Right lung (tissue), 2 donors: ENCODE measurements at regions not wholly inside any gene's neighbourhood (a gene's known extent, or its start where the extent isn't known, plus 50 kb on each side); places are given as distances from the start of the nearest gene placed in this dataset.
"Not testable (repeated sequence)": the region's sequence is repeated elsewhere in the genome, so short reads cannot be mapped to it uniquely, and the experiment has no call there.

Experiments used
- DNase-seq, 2 donors: peaks; one replicate each; pipeline ENCODE4 v3.0.0-alpha.2; 2013

DNA sequence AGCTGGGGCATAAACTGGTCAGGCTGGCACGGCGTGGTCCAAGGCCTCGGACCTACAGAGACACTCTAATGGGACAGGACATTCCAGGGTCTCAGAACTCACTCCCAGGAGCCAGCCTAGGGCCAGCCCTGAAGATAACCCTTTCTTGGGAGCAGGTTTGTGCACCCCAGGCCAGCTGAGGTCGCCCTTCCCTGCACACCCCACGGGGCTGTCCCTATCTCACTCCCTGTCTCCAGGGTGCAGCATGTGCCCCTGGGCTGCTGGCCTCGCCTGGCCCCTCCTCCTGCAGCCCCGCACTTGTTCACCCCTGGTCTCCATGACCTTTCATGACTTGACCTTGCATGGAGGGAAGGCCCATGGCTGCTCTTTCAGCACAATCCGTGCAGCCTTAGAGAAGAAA lies 1321.8 kb downstream of the BRD1 start:
- no peak for DNase-seq

DNA sequence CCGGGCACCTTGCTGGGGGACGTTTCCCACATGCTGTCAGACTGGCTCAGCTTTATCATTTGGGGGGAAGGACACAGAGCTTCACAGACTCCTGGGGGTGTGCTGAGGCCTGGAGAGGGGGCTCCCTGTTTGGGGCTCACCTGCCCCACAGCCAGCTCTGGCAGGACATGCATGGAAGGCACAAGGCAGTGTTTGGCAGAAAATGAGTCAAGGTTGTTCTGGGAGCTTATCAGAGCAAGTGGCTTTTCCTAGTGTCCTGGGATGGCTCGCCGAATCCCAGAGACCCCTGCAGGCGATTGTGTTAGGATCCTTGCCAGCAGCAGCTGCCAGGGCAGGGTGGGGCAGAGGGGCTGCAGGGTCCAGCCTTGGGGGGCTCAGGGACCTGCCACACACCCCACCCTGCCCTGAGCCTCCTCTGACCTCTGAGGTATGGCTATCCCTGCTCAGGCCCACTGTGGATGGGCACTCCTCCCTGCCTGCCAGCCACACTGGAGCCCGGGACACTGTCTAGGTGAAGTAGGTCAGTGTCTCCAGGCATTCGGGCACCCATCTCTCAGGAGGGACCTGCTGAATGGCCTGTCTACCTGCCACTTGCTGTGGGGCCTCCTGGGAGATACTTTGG lies 1323.0 kb downstream of the BRD1 start:
- DNase-seq: no peak

DNA sequence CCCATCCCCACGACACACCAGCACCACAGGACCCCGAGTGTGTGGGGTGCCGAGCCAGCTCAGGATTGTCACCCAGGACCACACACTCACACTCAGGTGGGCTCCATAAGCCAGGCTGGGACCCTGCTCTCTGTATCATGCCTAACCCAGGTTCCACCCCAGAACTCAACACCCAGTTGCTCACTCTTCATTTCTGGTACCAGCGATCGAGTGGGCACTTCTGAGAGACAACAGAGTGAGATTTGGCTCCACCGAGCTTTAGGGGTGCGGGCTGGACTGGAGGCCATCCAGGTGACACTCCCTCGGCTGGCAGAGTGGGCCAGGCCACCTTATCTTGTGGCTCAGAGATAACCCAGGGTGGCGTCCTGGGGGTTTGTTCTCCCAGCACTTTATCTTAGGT lies 1323.8 kb downstream of the BRD1 start:
- DNase-seq: no peak

DNA sequence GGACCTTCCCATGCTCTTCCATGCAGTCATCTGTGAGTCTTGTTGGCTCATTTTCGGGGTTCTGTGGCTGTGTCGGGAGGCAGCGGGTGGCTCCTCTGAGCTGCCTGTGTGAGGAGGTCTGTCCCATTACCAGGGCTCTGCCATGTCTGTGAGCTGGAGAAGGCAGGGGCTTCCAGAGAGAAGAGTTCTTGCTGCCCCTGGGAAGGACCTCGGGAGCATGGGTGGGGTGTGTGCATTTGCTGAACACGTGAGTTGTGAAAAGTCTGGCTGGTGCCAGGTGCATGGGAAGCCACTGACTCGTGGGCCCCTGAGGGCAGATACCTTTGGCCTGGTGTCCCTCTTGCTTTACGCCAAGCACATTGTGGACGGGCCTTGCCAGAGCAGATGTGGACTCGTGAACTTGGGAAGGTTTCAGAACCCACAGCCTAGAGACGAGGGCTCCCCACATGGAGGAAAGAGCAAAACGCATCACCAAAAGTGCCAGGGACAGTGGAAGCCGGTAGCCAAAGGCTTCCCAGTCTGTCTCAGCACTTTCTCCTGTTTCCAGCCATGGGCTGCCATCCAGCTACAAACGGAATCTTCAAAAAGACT lies 1324.5 kb downstream of the BRD1 start:
- DNase-seq: no peak

DNA sequence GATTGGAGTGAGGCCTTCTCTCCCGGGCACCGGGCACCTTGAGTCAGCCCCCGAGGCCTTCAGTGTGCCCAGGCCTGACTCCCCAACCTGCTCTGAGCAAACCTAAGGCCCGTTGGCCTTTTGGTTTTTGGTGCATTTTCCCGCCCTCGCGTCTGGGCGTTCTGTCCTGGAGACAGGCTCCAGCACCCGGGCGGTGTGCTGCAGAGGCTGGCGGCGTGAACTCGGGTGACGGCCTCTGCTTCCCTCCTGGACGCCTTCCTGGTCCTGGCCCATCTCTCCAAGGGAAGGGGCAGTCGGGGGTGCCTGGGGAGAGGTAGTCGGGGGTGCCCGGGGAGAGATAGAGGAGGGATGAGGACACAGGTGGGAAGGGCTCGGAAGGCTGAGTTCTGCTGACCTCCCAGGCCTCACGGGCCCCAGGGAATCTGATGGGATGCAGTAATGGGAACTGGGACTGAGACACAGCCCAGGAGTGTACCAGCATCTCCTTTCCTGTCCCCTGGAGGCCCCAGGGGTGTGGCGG lies 1326.4 kb downstream of the BRD1 start:
- DNase-seq: no peak

DNA sequence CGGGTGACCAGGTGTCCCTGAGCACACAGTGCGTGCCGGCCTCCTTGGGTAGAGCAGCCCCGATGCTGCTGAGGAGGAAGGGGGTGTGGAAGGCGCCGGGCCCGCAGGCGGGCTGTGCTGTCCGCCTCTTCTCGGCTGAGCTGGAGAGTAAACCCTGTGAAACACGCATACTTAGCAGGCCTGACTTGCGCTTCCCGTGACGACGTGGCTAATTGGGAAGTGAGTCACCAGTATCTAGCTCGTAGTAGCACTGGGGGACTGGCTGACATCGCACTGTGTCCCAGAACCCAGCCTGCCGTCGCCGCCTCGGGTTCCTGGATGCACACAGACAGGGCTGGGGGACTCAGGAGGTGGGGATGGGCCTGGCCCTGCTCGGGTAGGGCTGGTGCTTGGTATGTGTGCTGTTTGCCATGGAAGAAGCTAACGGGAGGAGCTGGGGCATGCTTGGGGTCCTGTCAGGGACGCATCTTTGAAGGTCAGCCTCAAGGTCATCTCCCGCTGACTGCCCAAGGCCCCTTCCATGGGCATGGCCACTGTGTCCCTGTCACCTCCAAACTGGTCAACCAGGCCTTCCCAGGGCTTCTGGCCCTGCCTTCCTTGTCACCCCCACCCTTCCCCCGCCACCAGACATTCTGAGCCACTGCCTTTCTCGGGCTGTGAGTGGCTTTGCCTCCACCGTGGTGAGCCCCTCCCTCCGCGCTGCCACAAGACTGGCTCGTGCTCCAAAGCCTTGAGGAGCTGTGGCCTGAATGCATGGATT lies 1327.0 kb downstream of the BRD1 start:
- DNase-seq: no peak

DNA sequence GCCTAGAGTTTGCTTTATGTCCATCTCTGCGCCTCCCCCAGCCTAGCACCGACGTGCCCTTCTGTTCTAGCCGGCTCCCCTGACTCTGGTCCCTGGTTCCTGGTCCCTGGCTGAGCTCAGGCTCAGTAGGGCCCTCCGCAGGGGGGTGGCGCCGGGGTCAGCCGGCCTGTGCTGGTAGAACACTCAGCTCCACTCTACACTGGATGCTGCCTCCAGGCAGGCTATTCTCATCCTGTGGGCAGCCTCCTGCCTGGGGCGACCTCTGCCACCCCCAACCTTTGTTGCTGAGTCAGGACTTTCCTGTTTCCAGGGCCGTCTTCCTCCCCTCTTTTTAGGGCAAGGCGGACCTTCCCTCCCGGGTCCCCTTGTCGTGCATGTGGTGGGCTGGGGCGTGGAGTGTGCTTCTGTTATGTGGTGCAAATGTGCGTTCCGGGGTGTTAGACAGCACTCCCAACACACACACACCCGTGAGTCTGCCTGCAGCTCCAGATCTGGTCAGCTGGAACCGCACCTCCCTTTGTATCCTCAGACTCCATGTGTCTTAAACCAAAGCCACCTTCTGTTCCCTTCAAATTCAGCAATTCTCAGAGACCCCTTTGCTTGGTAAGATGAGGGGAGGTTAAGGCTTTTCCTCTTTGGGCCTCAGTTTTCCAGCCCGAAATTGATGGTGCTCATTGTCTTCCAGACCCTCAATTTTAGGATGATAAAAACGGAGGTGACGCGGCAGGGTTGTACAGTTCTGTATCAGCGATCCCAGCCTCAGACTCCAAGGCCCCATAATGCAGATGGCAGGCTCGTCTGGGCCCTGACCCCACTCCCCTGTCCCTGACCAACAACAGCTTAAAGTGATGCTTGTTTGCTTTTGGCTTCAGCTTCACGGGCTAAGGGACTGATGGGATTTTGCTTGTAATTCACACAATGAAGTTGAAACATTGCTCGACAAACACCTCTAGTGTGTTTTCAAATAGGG lies 1327.9 kb downstream of the BRD1 start:
- DNase-seq: no peak

DNA sequence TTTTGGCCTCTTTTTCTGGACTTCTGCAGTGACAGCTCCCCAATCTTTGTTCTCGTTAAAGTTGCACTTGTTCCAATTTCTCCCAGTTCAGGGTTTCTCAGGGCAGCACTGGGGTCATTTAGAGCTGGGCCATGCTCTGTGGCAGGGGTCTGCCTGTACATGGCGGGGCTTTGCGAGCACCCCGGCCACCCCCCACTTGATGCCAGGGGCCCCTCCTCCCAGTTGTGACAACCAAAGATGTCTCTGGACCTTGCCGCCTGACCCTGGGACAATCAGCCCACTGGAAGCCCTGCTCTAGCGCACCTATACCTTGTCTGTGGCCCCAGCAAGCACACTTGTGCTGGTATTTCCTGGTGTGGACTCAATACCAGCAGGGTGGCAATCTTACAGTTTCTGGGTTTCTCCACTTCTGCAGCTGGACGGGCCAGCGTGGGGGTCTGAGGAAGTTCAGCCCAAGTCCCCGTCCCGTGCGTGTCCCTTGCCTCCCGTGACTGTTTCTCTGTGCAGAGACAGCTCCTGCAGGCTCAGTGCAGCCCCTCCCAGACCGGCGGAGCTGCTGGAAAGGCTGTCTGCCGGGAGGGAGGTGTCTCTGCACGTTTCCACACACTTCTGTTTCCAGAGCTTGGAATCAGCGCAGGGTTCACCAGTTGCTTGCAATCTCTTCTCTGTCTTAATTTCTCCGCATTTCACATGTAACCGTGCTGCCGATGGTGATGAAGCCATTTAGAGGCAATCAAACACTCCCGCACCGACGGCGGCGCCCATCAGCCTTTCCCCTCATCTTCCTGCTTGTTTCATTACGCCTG lies 1328.9 kb downstream of the BRD1 start:
- no peak for DNase-seq

DNA sequence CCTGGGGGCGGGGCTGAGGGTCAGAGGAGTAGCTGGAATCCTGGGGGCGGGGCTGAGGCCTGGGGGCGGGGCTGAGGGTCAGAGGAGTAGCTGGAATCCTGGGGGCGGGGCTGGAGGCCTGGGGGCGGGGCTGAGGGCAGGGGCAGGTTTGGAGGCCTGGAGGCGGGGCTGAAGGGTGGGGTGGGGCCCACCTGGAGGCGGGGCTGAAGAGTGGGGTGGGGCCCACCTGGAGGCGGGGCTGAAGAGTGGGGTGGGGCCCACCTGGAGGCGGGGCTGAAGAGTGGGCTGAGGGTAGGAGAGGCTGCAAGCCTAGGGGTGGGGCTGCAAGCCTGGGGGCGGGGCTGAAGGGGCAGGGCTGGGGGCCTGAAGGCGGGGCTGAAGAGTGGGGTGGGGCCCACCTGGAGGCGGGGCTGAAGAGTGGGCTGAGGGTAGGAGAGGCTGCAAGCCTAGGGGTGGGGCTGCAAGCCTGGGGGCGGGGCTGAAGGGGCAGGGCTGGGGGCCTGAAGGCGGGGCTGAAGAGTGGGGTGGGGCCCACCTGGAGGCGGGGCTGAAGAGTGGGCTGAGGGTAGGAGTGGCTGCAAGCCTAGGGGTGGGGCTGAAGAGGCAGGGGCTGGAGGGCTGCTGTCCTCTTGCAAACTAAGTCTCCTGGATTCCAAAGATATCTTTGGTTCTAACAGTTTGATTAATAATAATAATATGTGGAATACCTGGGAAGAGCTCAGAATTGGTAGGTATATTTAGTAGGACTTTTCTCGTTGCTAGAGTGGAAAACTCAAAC lies 1329.7 kb downstream of the BRD1 start:
- not testable (repeated sequence) for DNase-seq

DNA sequence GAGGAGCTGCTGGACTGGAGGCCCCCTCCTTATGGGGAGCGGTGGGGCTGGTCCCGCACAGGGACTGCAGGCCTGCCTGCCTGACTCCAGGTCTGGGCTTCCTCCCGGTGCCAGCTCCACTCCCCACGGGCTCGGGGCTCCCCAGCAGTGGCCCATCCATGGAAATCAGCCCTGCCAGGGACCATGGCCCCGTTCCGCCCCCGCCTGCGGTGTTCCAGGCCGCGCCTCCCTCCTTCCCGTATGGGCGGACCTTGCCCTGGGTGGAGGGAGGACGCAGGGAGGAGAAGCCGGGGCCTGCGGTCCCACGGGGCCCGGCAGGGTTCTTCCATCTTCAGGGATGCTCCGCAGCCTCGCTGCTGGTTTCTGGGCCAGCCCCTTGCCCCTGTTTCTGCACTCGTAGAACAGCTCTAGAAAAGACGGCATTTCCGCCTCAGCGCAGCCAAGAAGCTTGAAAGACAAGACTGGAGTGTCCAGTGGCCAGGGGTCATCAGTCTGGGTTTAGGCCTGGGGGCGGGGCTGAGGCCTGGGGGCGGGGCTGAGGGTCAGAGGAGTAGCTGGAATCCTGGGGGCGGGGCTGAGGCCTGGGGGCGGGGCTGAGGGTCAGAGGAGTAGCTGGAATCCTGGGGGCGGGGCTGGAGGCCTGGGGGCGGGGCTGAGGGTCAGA lies 1330.6 kb downstream of the BRD1 start:
- DNase-seq: no peak

DNA sequence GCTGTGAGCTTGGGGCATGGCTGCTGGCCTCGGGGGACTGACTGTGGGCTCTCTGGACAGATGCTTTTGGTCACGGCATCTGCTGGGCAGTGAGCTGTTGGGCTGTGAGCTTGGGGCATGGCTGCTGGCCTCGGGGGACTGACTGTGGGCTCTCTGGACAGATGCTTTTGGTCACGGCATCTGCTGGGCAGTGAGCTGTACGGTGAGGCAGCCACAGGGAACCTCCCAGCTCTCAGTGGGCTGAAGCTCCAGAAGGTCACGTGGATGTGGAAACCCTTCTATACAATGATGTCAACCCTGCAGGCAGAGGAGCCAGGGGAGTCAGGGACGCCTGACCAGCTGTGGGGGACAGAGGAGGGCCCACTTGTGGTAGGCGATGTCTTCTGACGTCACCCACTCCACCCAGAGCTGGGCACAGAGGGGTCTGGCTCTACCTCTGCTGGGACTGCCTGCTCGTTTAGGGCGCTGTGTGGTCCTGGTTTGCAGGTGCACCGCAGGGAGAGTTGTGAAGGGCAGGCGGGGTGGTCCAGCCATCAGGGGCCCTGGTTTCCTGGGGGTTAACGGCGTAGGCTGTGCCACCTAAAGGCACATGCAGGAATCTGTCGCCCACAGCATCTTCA lies 1331.3 kb downstream of the BRD1 start:
- no peak for DNase-seq

DNA sequence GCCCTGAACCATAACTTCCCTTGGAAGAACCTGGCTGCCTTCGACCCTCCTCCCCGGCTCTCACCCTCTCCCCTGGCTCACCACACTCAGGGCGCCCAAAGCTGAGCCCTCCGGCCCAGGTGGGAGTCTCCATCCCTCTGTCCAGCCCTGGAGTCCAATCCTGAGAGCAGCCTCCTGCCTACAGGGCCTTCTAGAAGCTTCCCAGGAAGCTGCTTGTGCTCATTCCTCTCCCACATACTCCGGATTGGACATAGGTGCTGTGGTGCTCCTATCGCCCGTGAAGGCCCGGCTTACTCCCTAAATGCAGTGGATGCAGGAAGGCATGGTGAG lies 1332.0 kb downstream of the BRD1 start:
- DNase-seq: no peak

DNA sequence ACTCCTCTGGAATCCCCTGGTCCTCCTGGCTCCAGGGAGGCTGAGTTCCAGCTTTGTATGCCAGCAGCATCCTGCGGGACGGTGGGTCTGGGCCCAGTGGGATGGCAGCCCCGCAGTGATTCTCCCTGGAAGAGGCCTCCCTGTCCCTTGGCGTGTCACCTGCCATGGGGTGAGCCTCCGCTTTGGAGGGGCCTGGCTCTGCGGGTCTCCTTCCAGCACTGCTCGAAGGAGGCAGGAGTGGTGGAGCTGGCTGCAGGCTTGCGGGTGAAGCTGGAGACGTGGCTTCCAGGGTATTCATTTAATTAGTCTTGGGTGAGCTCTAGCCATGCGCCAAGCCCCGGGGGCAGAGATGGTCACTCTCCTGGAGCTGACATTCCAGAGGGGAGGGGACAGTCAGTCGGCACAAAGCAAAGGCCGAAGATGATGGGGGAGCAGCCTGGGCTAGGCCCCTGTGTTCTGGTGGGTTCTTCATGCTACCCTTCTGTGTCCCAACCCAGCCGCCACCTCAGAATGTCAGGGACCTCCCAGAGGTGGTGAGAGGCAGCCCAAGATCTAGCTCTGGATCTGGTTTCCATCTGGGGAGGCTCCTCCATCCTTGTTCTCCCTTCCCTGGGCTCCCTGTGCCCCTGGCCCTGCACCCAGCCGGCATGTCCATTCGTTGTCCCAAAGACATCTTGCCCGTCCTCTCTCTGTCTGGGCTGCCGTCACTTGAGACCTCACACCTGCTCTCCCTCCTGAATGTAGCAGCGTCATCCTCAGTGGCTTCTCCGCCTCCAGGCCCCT lies 1332.5 kb downstream of the BRD1 start:
- DNase-seq: no peak

DNA sequence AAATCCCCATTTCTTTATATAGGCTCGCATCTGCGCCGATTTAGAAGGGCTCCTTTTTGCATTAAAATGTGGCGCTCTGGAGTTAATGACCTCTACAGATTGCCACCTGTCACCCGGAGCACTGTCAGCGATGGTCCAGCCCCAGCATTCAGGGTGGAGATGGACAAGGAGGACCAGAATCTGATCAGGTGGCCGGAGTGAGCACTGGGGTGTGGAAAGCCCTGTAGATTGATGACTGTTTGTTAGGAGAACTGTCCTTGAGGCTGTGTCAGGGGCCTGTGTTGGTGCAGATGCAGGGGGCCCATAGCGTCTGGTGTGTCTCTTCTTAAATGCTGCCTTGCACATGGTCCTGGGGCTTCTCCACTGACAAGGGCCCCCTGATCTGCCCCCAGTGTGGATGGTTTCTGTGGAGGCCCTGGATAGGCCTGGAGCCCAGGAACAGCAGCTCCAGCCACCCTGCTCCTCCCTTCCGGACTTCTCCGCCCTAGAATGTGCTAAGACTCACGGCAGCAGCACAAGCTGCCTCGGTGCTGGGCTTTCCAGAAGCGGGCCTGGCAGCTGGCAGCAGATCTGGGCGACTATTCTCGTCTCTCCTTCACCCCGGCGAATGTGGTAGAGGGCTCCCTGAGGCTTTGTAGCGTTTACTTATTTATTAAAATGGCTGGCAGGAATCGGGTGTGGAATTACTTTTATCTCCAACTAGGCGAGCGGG lies 1333.3 kb downstream of the BRD1 start:
- no peak for DNase-seq

DNA sequence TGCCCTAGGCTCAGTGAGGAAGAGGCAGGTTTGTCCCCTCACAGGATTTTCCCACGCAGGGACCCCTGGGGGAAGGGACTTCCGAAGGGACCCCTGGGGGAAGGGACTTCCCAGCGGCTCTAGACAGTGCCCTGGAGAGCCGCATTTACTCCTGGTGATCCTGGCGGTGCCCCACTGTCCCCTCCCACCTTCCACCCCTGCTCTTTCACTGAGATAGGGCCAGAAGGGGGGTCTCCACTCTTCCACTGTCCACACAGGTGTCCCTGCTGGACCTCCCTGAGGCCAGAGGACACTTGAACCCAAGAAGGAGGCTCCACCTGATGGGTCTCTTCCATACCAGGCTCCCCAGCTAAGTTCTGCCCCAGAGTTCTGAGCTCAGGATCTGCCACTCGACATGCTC lies 1333.9 kb downstream of the BRD1 start:
- no peak for DNase-seq

DNA sequence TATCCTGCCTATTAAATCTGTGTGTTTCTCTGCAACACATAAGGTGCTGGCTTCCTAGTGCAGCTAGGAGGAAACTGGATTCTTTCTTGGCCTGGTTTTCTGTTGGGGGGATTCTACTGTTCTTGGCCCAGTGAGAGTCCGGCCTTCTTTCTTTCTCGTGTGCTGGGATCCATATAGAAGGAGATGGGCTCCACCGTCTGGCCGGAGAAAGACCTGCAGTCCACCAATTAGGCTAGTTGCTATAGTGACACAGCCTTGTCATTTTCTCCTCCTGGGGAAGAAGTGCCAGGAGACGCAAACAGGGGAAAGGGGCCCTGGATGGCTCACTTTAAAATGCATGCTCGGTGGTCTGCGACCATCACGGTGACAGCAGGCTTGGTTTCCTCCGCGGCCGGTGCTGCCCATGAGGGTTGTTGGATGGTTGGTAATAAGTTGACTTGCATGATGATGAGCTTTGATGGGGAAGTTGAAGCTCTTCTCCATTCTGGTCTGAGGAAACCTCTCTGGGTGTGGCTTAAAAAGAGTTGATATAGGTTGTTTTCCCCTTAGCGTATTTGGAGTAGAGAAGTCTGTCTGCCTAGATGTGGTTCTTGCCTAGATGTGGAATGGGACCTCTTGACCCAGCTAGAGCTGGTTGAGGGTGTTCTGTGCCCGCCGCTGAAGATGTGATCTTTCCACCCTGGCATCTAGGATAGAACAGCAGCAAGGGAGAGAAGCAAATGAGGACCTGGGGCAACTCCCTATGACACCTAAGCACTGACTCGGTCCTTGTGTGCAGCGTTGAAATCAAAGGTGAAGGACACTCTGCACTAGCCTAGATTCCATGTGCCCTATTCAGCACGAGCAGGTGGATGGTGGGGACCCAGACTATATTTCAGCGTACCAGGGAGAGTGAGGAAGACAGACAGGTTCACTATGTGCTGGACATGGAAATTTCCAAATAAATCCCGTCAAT lies 1335.0 kb downstream of the BRD1 start:
- peak; percentile 64 to 77 for DNase-seq
